Neural crest cell (in vitro differentiated cells): ENCODE measurements at regions not wholly inside any gene's neighbourhood (a gene's known extent, or its start where the extent isn't known, plus 50 kb on each side); places are given as distances from the start of the nearest gene placed in this dataset.

Source experiments
- DNase-seq: peaks from one replicate; pipeline ENCODE4 v3.0.0; 2021; ENCODE audit warnings: low read depth, mixed read lengths, low spot score
- H3K27ac Mint-ChIP-seq: one replicate; pipeline ENCODE4 v1.8.0; 2021; ENCODE audit warnings: mild to moderate bottlenecking, mixed read lengths; ENCODE audit not compliant: unreplicated experiment
- H3K27me3 Mint-ChIP-seq: 2 replicates; pipeline ENCODE4 v1.8.0; 2021; ENCODE audit warnings: low read depth, mild to moderate bottlenecking, mixed read lengths
- H3K36me3 Mint-ChIP-seq: 2 replicates; pipeline ENCODE4 v1.8.0; 2021; ENCODE audit warnings: low read depth, mild to moderate bottlenecking, mixed read lengths
- H3K4me1 Mint-ChIP-seq: 2 replicates; pipeline ENCODE4 v1.8.0; 2021; ENCODE audit warnings: mixed read lengths
- H3K4me3 Mint-ChIP-seq: one replicate; pipeline ENCODE4 v1.8.0; 2021; ENCODE audit warnings: mild to moderate bottlenecking, mixed read lengths
- H3K9me3 Mint-ChIP-seq: 2 replicates; pipeline ENCODE4 v1.8.0; 2021; ENCODE audit warnings: mixed read lengths
- TF ChIP-seq, protein P1 (sequence below): fragments of 200-600 bp; sonication (generic); conservative IDR thresholded peaks from 2 replicates; pipeline ENCODE4 v1.5.0; 2021; ENCODE audit warnings: antibody characterized with exemption, mild to moderate bottlenecking

DNA sequence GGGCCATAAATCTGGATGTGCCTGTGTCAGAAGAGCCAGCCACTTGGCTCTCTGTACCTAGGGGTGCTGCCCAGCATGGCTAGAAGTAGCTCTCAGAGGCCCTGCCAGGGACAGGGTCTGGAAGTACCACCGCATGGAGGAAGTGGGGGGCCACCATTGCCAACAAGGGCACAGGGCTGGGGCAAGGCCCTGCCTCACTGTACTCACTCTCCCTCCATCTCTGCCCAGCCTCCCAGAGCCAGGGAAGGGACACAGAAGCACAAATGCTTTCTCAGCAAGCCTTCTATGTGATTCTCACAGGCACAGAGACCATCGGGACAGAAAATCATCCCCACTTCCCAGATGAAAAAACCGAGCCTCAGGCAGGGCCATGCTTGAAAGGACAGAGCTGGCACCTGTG lies 138.1 kb downstream of the C5orf15 start:
- H3K9me3 Mint-ChIP-seq: no peaks in the 10 kb centered on the region
- no peaks in the 10 kb centered on the region for H3K27me3 Mint-ChIP-seq
- no peak overlapping the region for H3K27ac Mint-ChIP-seq
- peaks cover 4% of the 10 kb centered on the region for H3K4me1 Mint-ChIP-seq
- H3K36me3 Mint-ChIP-seq: no peaks in the 10 kb centered on the region
- TF ChIP-seq, protein P1, sequence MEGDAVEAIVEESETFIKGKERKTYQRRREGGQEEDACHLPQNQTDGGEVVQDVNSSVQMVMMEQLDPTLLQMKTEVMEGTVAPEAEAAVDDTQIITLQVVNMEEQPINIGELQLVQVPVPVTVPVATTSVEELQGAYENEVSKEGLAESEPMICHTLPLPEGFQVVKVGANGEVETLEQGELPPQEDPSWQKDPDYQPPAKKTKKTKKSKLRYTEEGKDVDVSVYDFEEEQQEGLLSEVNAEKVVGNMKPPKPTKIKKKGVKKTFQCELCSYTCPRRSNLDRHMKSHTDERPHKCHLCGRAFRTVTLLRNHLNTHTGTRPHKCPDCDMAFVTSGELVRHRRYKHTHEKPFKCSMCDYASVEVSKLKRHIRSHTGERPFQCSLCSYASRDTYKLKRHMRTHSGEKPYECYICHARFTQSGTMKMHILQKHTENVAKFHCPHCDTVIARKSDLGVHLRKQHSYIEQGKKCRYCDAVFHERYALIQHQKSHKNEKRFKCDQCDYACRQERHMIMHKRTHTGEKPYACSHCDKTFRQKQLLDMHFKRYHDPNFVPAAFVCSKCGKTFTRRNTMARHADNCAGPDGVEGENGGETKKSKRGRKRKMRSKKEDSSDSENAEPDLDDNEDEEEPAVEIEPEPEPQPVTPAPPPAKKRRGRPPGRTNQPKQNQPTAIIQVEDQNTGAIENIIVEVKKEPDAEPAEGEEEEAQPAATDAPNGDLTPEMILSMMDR: no peak
- H3K4me3 Mint-ChIP-seq: no peak overlapping the region
- DNase-seq: no peak

DNA sequence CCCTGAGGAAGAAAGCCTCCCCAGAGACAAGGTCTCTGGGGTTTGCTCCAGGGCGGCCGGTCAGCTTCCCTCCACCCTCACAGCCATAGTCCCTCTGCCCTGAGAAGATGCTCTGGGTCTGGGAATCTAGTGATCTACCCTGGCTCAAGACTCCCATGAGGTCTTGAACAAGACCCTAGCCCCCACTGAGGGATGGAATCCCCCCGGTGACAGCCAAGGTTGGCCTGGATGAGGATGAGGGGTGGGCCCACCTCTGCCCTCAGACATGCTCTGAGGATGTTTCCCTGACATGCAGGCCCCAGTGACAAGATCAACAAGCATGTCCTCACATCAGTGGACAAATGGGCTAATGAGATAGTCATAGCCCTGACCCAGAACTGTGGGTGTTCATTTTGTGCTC lies 138.6 kb downstream of the C5orf15 start:
- no peaks in the 10 kb centered on the region for H3K27me3 Mint-ChIP-seq
- no peak for DNase-seq
- no peaks in the 10 kb centered on the region for H3K36me3 Mint-ChIP-seq
- no peaks in the 10 kb centered on the region for H3K9me3 Mint-ChIP-seq
- H3K4me3 Mint-ChIP-seq: no peak overlapping the region
- peaks cover 4% of the 10 kb centered on the region for H3K4me1 Mint-ChIP-seq
- no peak overlapping the region for H3K27ac Mint-ChIP-seq
- TF ChIP-seq, protein P1: no peak

DNA sequence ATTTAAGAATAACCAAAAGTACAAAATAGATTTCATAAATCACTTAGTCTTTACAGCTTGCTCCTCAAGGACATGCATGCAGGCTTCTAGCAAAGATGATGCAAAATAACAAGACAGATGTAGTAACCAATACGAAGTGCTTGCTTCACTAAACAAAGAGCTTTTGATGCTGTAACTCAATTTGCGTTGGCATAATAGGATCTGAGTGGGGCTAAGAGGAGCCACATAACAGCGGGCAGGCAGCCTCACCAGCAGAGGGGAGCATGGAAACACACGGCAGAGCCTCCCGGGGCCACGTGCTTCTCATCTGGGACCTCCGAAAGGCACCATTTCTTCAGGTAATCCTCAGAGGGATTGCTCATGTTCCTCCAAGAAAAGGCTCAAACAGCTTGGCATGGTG lies 139.7 kb downstream of the C5orf15 start:
- H3K9me3 Mint-ChIP-seq: no peaks in the 10 kb centered on the region
- no peaks in the 10 kb centered on the region for H3K36me3 Mint-ChIP-seq
- H3K27me3 Mint-ChIP-seq: no peaks in the 10 kb centered on the region
- H3K4me1 Mint-ChIP-seq: peaks cover 4% of the 10 kb centered on the region
- TF ChIP-seq, protein P1: no peak
- H3K27ac Mint-ChIP-seq: no peak overlapping the region
- H3K4me3 Mint-ChIP-seq: no peak overlapping the region
- no peak for DNase-seq

DNA sequence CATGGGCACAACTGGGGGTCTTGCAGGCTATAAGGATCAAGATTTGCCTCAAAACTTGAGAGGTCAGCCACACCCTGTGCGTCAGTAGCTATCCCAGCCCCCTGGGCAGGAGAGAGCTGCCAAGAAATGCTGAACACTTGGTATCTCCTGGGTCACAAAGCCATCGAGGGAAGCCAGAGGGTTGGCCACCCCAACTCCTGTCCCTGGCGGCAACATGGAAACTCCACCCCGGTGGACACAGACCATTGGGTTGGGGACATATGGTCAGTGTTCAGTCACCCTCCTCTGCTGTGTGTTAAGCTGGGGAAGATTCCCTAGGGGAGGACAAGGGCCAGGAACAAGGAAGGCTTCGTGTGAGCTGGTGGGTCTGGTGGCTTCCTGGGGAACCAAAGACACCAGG lies 140.6 kb downstream of the C5orf15 start:
- no peaks in the 10 kb centered on the region for H3K36me3 Mint-ChIP-seq
- H3K4me1 Mint-ChIP-seq: peaks cover 4% of the 10 kb centered on the region
- peaks cover 2% of the 10 kb centered on the region for H3K27me3 Mint-ChIP-seq
- H3K4me3 Mint-ChIP-seq: no peak overlapping the region
- TF ChIP-seq, protein P1: no peak
- DNase-seq: no peak
- no peak overlapping the region for H3K27ac Mint-ChIP-seq
- no peaks in the 10 kb centered on the region for H3K9me3 Mint-ChIP-seq

DNA sequence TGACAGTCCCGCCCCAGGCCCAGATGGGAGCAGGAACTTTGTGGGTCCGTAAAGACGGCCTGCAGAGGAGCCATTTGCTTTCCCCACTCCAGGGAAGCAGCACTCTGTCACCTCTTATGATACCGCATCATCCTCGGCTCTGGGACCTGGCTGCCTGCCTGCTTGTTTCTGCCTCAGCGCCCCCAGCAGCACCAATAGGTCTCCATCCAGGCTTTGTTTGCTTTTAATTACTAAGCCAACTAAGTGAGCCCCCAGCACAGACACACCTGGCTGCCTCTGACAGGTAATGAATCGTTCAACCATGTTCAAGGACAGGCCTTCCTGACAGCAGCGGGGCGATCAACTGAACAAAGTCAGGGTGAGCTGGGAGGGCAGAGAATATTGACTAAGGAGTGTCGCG lies 141.4 kb downstream of the C5orf15 start:
- no peak overlapping the region for H3K27ac Mint-ChIP-seq
- no peak for DNase-seq
- peaks cover 3% of the 10 kb centered on the region for H3K27me3 Mint-ChIP-seq
- no peaks in the 10 kb centered on the region for H3K36me3 Mint-ChIP-seq
- peaks cover 4% of the 10 kb centered on the region for H3K4me1 Mint-ChIP-seq
- H3K9me3 Mint-ChIP-seq: no peaks in the 10 kb centered on the region
- TF ChIP-seq, protein P1: no peak
- H3K4me3 Mint-ChIP-seq: no peak overlapping the region
